ENCODE measurements at regions not wholly inside any gene's neighbourhood (a gene's known extent, or its start where the extent isn't known, plus 50 kb on each side); places are given as distances from the start of the nearest gene placed in this dataset.

GRCh38 chr3:88617283-88617682, 467.5 kb downstream of the C3orf38 start:
- TF ChIP-seq CTCF (IDR thresholded peaks at IDR 0.05; ENCODE audit: low read length) (no peak), EZH2 (IDR thresholded peaks at IDR 0.05; ENCODE audit: borderline replicate concordance, low read length) (no peak)

Data from OCI-LY1 (cell line).